ENCODE measurements at regions not wholly inside any gene's neighbourhood (a gene's known extent, or its start where the extent isn't known, plus 50 kb on each side); places are given as distances from the start of the nearest gene placed in this dataset.

DNA sequence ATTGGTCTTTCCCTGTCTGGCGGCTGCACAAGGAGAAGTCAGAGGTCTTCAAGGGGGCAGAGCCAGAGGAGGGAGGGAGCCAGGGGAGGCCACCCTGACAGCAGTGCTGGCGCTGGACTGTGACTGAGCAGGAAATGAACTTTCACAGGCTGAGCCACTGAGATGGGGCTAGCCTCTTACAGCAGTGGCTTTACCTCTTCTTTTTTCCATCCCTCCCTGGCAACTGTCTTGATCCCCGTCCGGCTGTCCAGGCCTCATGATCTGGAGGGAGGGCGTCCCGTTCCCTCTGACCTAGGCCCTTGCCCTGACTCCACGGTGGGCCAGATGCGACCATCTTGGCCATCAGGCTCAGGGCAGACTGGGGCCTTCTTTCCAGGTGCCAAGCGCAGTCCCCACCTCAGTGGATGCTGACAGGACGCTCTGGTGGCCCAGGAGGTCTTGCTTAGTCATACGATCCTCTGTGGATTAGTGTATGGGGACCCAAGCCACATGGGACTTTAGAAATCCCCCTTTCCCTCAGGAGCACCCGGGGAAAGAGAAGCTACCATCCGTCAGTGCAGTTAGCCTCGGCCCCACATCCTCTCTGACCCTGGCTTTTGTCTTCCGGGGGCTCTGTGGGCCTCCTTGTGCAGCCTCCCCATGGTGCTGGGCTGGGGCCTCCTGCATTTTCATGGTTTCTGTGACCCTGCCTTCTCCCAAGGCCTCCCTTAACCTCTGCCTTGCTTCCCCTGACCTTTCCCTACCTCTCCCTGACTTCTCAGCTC lies 57.4 kb upstream of the CCDC167 start:
- H3K4me3 ChIP-seq (ENCODE audit: low read depth, low read length) = no peak overlapping the region
- no peak for DNase-seq (ENCODE audit: low read depth)
- TF ChIP-seq, protein P1, sequence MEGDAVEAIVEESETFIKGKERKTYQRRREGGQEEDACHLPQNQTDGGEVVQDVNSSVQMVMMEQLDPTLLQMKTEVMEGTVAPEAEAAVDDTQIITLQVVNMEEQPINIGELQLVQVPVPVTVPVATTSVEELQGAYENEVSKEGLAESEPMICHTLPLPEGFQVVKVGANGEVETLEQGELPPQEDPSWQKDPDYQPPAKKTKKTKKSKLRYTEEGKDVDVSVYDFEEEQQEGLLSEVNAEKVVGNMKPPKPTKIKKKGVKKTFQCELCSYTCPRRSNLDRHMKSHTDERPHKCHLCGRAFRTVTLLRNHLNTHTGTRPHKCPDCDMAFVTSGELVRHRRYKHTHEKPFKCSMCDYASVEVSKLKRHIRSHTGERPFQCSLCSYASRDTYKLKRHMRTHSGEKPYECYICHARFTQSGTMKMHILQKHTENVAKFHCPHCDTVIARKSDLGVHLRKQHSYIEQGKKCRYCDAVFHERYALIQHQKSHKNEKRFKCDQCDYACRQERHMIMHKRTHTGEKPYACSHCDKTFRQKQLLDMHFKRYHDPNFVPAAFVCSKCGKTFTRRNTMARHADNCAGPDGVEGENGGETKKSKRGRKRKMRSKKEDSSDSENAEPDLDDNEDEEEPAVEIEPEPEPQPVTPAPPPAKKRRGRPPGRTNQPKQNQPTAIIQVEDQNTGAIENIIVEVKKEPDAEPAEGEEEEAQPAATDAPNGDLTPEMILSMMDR (conservative IDR thresholded peaks at IDR 0.05; ENCODE audit: low read depth, low read length) = no peak

DNA sequence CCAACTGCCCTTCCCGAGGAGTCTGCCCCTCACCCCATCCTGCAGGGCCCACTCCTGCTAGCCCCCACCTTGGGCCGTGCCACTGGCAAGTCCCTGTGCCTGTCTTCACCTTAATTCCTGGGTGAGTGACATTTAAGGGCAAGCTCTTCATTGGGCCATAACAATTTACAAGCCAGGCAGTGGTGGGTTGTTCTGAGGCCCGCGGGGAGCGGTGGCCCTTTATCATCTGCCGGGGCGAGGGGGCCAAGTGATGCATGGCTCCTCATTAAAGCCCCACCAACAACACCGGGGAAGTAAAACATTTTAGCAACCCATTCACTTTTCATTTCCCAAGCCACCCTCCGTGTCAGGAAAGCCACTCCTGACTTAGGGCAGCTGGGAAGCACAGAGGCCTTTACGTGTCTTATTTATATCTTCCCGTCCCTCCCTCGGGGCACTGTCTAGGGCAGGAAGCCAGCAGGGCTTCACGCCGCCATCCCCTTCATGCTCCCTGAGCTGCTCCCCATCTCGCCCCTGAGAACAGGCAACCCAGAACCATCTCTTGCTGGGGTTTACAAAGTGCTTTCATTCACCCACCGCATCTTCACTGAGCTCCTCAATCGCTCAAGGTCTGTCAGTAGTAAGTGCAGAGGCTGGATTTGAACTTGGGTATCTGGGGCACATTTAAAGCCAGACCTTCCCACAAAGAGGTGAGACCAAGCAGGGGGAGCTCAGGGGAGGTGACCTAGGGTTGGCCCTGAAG lies 55.5 kb upstream of the CCDC167 start:
- TF ChIP-seq, protein P1 (conservative IDR thresholded peaks at IDR 0.05; ENCODE audit: low read depth, low read length) = no peak
- H3K4me3 ChIP-seq (ENCODE audit: low read depth, low read length) = no peak overlapping the region
- no peak for DNase-seq (ENCODE audit: low read depth)

DNA sequence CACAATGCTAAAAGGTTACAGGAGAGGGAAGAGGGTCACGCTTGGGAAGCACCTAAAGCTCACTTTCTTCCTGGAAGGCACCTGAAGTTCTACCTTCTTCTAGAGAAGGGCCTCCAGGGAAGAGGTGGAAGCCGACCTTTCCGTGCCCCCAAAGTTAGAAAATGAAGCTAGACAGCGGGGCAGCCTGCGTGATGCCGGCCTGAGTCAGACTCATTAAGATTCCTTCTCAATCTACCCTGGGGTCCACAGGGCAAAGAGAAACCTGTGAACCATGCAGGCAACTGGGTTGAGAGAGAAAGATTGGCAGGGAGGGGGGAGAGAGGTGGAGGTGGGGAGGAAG lies 54.8 kb upstream of the CCDC167 start:
- DNase-seq (ENCODE audit: low read depth) = no peak
- no peak overlapping the region for H3K4me3 ChIP-seq (ENCODE audit: low read depth, low read length)
- TF ChIP-seq, protein P1 (conservative IDR thresholded peaks at IDR 0.05; ENCODE audit: low read depth, low read length) = no peak

DNA sequence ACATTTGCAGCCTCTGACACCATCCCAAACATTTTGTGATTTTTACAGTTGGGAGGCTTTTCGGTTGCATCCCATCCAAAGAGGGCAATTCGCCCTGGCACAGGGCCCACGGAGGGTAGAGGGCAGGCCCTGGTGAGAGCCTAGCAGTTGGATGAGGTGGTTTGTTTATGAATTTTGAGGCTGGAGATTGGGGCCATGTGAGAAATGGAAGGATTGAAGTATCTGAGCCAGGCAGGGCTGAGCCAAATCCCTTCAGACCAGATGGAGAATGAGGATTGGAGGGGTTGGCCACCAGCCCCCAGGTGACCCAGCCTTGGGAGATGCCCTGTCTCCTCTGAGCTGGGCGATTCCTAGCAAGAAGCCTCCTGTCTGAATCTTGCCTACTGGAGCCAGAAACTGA lies 52.6 kb upstream of the CCDC167 start:
- no peak for DNase-seq (ENCODE audit: low read depth)

DNA sequence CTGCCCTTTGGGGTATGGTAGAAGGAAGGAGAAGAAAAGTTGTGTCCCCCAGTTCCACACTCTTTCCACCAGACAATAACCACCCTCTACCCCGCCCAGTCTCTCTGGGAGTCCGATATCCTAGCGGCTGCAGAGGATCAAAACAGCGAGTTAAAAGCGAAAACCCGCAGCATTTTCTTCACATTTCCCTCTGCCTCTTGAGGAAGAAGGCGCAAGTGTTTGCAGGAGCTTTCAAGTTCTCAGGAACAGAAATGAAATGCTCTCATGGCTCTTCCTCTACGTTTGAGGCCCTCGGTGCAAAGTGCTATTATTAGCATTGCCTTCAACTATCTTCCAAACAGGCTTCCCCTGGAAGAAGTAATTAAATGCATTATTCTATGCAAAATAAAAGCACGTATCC lies 52.2 kb upstream of the CCDC167 start:
- no peak for DNase-seq (ENCODE audit: low read depth)
- TF ChIP-seq, protein P1 (conservative IDR thresholded peaks at IDR 0.05; ENCODE audit: low read depth, low read length) = no peak
- H3K4me3 ChIP-seq (ENCODE audit: low read depth, low read length) = no peak overlapping the region

More for the DNA sequence above, 52.6 kb upstream of the CCDC167 start:
- TF ChIP-seq, protein P1 (conservative IDR thresholded peaks at IDR 0.05; ENCODE audit: low read depth, low read length) = no peak
- no peak overlapping the region for H3K4me3 ChIP-seq (ENCODE audit: low read depth, low read length)

DNA sequence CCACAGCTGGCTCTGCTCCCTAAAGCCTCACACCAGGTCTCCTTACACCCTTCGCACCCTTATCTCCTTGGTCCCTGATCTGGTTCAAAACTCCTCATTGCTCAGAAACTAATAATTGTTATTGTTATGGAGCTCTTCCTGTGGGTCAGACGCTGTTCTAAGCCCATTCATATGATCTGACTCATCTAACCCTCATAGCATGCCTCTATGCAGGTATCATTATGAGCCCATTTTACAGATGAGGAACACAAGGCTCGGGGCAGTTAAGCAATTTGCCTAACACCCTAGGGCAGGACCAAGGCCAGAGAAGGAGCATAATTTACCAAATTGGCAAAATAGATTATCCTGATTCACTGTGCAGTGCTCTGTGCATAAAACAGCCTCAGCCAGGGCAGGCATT lies 51.8 kb upstream of the CCDC167 start:
- no peak overlapping the region for H3K4me3 ChIP-seq (ENCODE audit: low read depth, low read length)
- DNase-seq (ENCODE audit: low read depth) = no peak
- TF ChIP-seq, protein P1 (conservative IDR thresholded peaks at IDR 0.05; ENCODE audit: low read depth, low read length) = no peak

Data from epithelial cell of proximal tubule (primary cell).